Glomerular visceral epithelial cell (primary cell): ENCODE measurements at regions not wholly inside any gene's neighbourhood (a gene's known extent, or its start where the extent isn't known, plus 50 kb on each side); places are given as distances from the start of the nearest gene placed in this dataset.
"Not testable (repeated sequence)": the region's sequence is repeated elsewhere in the genome, so short reads cannot be mapped to it uniquely, and the experiment has no call there.

ENCODE experiments used
- DNase-seq: peaks from one replicate; pipeline ENCODE4 v3.0.0-alpha.2; 2016; ENCODE audit errors: extremely low spot score

GRCh38 chr4:133324491-133324890 is 175.4 kb downstream of the PCDH10 start:
- no peak for DNase-seq

GRCh38 chr4:133323670-133324069 is 174.6 kb downstream of the PCDH10 start:
- no peak for DNase-seq

- DNase-seq, result peak; percentile 43
These were observed 171.6 kb downstream of the PCDH10 start for GRCh38 chr4:133320576-133321170.

- DNase-seq, result no peak
These were observed 167.8 kb downstream of the PCDH10 start for GRCh38 chr4:133316909-133317308.

- no peak for DNase-seq
These were observed 165.9 kb downstream of the PCDH10 start for GRCh38 chr4:133314991-133315390.

- no peak for DNase-seq
These were observed 138.3 kb downstream of the PCDH10 start for GRCh38 chr4:133287396-133287795.

GRCh38 chr4:133278591-133278990 is 129.5 kb downstream of the PCDH10 start:
- no peak for DNase-seq

- not testable (repeated sequence) for DNase-seq
These were observed 128.8 kb downstream of the PCDH10 start for GRCh38 chr4:133277940-133278339.

- DNase-seq, result no peak
These were observed 126.2 kb downstream of the PCDH10 start for GRCh38 chr4:133275246-133275645.

GRCh38 chr4:133273401-133273800 is 124.3 kb downstream of the PCDH10 start:
- DNase-seq, result no peak

- no peak for DNase-seq
These were observed 121.0 kb downstream of the PCDH10 start for GRCh38 chr4:133270021-133270570.

- DNase-seq, result no peak
These were observed 119.1 kb downstream of the PCDH10 start for GRCh38 chr4:133268205-133268604.

- not testable (repeated sequence) for DNase-seq
These were observed 118.4 kb downstream of the PCDH10 start for GRCh38 chr4:133267506-133267905.

- DNase-seq, result not testable (repeated sequence)
These were observed 117.9 kb downstream of the PCDH10 start for GRCh38 chr4:133266966-133267365.

GRCh38 chr4:133264251-133264650 is 115.2 kb downstream of the PCDH10 start:
- DNase-seq, result not testable (repeated sequence)

- no peak for DNase-seq
These were observed 114.0 kb downstream of the PCDH10 start for GRCh38 chr4:133263104-133263503.

- no peak for DNase-seq
These were observed 98.8 kb downstream of the PCDH10 start for GRCh38 chr4:133247861-133248260.

- DNase-seq, result no peak
These were observed 96.1 kb downstream of the PCDH10 start for GRCh38 chr4:133245226-133245625.
